ENCODE measurements at regions not wholly inside any gene's neighbourhood (a gene's known extent, or its start where the extent isn't known, plus 50 kb on each side); places are given as distances from the start of the nearest gene placed in this dataset.
A peak's percentile ranks its signal among the peaks of the same experiment; 100 is the strongest.

GRCh38 chr16:73179705-73180331 is 131.9 kb upstream of the ZFHX3 start:
- H3K79me2 ChIP-seq (ENCODE audit: control insufficient read depth, insufficient read depth, low read length) = no peaks in the 10 kb centered on the region
- no peaks in the 10 kb centered on the region for H3K9me3 ChIP-seq (ENCODE audit: control insufficient read depth, insufficient read depth, low read depth, low read length)
- no peak overlapping the region for H3K4me2 ChIP-seq (ENCODE audit: extremely low read depth, insufficient read depth, low read length)
- no peaks in the 10 kb centered on the region for H4K20me1 ChIP-seq (ENCODE audit: control insufficient read depth, extremely low read depth, insufficient read depth, low read length)
- peak in 1 of 2 donors; percentile 65 for DNase-seq (ENCODE audit: low read depth in 2 of 2)
- no peaks in the 10 kb centered on the region for H3K27me3 ChIP-seq (ENCODE audit: control insufficient read depth, insufficient read depth, low read length)
- no peak overlapping the region for H2AFZ ChIP-seq (ENCODE audit: low read length)
- H3K9ac ChIP-seq (ENCODE audit: insufficient read depth, low read length) = no peak overlapping the region
- no peak overlapping the region for H3K27ac ChIP-seq (ENCODE audit: insufficient read depth, low read length)
- H3K4me3 ChIP-seq (replicated peaks in 1 of 4; ENCODE audit: control extremely low read depth in 1 of 4, insufficient read depth in 1 of 4, low read depth in 3 of 4, low read length in 4 of 4) = no peak overlapping the region
- TF ChIP-seq EZH2 (IDR thresholded peaks at IDR 0.05; ENCODE audit: low read length, missing control alignments) = no peak
- TF ChIP-seq, protein P1, sequence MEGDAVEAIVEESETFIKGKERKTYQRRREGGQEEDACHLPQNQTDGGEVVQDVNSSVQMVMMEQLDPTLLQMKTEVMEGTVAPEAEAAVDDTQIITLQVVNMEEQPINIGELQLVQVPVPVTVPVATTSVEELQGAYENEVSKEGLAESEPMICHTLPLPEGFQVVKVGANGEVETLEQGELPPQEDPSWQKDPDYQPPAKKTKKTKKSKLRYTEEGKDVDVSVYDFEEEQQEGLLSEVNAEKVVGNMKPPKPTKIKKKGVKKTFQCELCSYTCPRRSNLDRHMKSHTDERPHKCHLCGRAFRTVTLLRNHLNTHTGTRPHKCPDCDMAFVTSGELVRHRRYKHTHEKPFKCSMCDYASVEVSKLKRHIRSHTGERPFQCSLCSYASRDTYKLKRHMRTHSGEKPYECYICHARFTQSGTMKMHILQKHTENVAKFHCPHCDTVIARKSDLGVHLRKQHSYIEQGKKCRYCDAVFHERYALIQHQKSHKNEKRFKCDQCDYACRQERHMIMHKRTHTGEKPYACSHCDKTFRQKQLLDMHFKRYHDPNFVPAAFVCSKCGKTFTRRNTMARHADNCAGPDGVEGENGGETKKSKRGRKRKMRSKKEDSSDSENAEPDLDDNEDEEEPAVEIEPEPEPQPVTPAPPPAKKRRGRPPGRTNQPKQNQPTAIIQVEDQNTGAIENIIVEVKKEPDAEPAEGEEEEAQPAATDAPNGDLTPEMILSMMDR (conservative IDR thresholded peaks at IDR 0.05 in 1 of 2, IDR thresholded peaks at IDR 0.05 in 1 of 2; ENCODE audit: low read depth in 1 of 2, low read length in 2 of 2) = no peak
- H3K4me1 ChIP-seq (ENCODE audit: control insufficient read depth, extremely low read depth, insufficient read depth, low read length) = peaks cover 3% of the 10 kb centered on the region
- no peaks in the 10 kb centered on the region for H3K36me3 ChIP-seq (ENCODE audit: control insufficient read depth, insufficient read depth, low read length)

- no peak for DNase-seq (ENCODE audit: low read depth in 2 of 2)
- Histone ChIP-seq H3K4me2 (ENCODE audit: extremely low read depth, insufficient read depth, low read length) (no peak overlapping the region), H3K9me3 (ENCODE audit: control insufficient read depth, insufficient read depth, low read depth, low read length) (no peaks in the 10 kb centered on the region), H3K27ac (ENCODE audit: insufficient read depth, low read length) (no peak overlapping the region), H3K4me3 (replicated peaks in 1 of 4; ENCODE audit: control extremely low read depth in 1 of 4, insufficient read depth in 1 of 4, low read depth in 3 of 4, low read length in 4 of 4) (no peak overlapping the region), H3K79me2 (ENCODE audit: control insufficient read depth, insufficient read depth, low read length) (no peaks in the 10 kb centered on the region), H3K4me1 (ENCODE audit: control insufficient read depth, extremely low read depth, insufficient read depth, low read length) (peaks cover 12% of the 10 kb centered on the region), H3K27me3 (ENCODE audit: control insufficient read depth, insufficient read depth, low read length) (no peaks in the 10 kb centered on the region), H3K9ac (ENCODE audit: insufficient read depth, low read length) (no peak overlapping the region), H4K20me1 (ENCODE audit: control insufficient read depth, extremely low read depth, insufficient read depth, low read length) (no peaks in the 10 kb centered on the region), H3K36me3 (ENCODE audit: control insufficient read depth, insufficient read depth, low read length) (no peaks in the 10 kb centered on the region), H2AFZ (ENCODE audit: low read length) (no peak overlapping the region)
- TF ChIP-seq, protein P1 (conservative IDR thresholded peaks at IDR 0.05 in 1 of 2, IDR thresholded peaks at IDR 0.05 in 1 of 2; ENCODE audit: low read depth in 1 of 2, low read length in 2 of 2) = no peak
- TF ChIP-seq EZH2 (IDR thresholded peaks at IDR 0.05; ENCODE audit: low read length, missing control alignments) = no peak
Observed at GRCh38 chr16:73177729-73178295, 129.9 kb upstream of the ZFHX3 start.

GRCh38 chr16:73176577-73177013 is 128.7 kb upstream of the ZFHX3 start:
- Histone ChIP-seq H3K36me3 (ENCODE audit: control insufficient read depth, insufficient read depth, low read length) (no peaks in the 10 kb centered on the region), H3K4me1 (ENCODE audit: control insufficient read depth, extremely low read depth, insufficient read depth, low read length) (peaks cover 19% of the 10 kb centered on the region), H3K4me2 (ENCODE audit: extremely low read depth, insufficient read depth, low read length) (no peak overlapping the region), H3K27me3 (ENCODE audit: control insufficient read depth, insufficient read depth, low read length) (no peaks in the 10 kb centered on the region), H3K79me2 (ENCODE audit: control insufficient read depth, insufficient read depth, low read length) (no peaks in the 10 kb centered on the region), H3K27ac (ENCODE audit: insufficient read depth, low read length) (no peak overlapping the region), H3K9ac (ENCODE audit: insufficient read depth, low read length) (no peak overlapping the region), H3K9me3 (ENCODE audit: control insufficient read depth, insufficient read depth, low read depth, low read length) (no peaks in the 10 kb centered on the region), H4K20me1 (ENCODE audit: control insufficient read depth, extremely low read depth, insufficient read depth, low read length) (no peaks in the 10 kb centered on the region), H2AFZ (ENCODE audit: low read length) (no peak overlapping the region), H3K4me3 (replicated peaks in 1 of 4; ENCODE audit: control extremely low read depth in 1 of 4, insufficient read depth in 1 of 4, low read depth in 3 of 4, low read length in 4 of 4) (no peak overlapping the region)
- TF ChIP-seq, protein P1 (conservative IDR thresholded peaks at IDR 0.05 in 1 of 2, IDR thresholded peaks at IDR 0.05 in 1 of 2; ENCODE audit: low read depth in 1 of 2, low read length in 2 of 2) = peak; percentile 43 to 46
- TF ChIP-seq EZH2 (IDR thresholded peaks at IDR 0.05; ENCODE audit: low read length, missing control alignments) = no peak
- DNase-seq (ENCODE audit: low read depth in 2 of 2) = peak; percentile 89 to 96

All from fibroblast of lung (primary cell).